NB4 (cell line): ENCODE measurements at regions not wholly inside any gene's neighbourhood (a gene's known extent, or its start where the extent isn't known, plus 50 kb on each side); places are given as distances from the start of the nearest gene placed in this dataset.

Experiments used
- CTCF ChIP-seq: IDR thresholded peaks from one replicate; pipeline ENCODE4 v1.5.1; 2012; ENCODE audit warnings: low read depth, low read length
- POLR2A ChIP-seq: IDR thresholded peaks from 2 replicates; pipeline ENCODE4 v1.6.1; 2011; ENCODE audit warnings: mild to moderate bottlenecking; ENCODE audit not compliant: insufficient read length; ENCODE audit errors: extremely low read depth

- TF ChIP-seq POLR2A (no peak), CTCF (no peak)
Measured at GRCh38 chr3:194744826-194745225, 59.1 kb downstream of the FAM43A start.
